ENCODE measurements at regions not wholly inside any gene's neighbourhood (a gene's known extent, or its start where the extent isn't known, plus 50 kb on each side); places are given as distances from the start of the nearest gene placed in this dataset.

DNA sequence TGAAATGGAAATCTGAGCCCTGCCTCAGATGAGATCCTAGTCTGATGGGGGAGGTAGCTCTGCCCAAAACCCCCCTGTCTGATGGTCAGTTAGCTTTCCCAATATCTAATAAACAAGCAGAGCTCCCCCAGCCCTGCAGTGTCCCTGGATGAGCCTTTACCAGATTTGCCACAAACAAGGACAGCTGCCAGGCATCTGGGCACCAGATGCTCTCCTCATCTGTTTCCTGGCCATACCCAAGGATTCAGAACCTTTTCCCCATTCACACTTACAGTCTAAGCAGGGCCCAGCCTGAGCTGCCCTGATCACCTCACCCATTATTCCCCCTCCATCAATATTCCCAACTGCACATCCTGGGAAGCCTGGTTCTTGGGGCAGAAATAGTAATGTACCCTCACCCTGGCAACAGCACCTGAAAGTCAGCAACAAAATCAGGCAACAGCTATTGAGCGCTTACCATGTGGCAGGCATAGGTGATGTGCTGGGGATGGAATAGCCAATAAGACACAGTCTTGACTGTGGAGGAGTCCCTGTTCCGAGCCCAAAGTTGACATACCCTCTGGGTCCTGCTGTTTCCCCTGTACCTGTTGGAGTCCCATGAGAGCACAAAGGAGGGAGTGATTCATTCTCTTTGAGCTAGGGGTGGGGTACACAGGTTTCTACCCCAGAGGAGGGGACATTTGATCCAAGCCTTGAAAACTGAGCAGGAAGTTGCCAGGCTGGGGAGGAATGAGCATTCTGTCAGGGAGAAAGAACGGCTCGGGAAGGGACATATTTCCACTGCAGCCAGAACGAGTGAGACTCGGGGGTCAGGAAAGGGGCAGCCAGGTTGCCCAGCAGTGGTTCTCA lies 147.4 kb downstream of the TMEM132E start:
- Histone ChIP-seq H3K27me3 (peaks cover 23% of the 10 kb centered on the region), H3K9me3 (replicated peaks) (no peaks in the 10 kb centered on the region), H3K4me3 (no peak overlapping the region), H3K27ac (no peak overlapping the region), H3K4me1 (no peaks in the 10 kb centered on the region), H3K36me3 (no peaks in the 10 kb centered on the region)
- DNase-seq, result no peak

DNA sequence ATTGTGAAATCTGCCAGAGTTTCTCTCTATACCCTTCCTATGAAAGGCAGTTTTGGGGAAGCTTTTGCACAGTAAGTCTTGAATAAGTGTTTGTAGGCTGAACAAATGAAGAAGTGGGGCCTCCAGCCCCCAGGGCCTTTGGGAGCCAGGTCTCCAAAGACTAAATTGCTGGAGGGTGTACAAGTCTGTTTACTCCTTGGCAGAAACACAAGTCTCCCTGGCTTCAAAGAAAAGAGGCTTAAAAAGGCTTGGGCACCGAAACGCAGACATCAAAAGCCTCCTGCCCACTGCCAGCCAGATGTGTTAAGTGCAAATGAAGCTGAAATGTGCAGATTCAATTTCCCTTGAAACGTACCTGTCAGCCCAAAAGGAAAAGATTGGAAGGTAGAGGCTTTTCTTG lies 146.3 kb downstream of the TMEM132E start:
- no peaks in the 10 kb centered on the region for H3K9me3 ChIP-seq (replicated peaks)
- no peak for DNase-seq
- no peaks in the 10 kb centered on the region for H3K36me3 ChIP-seq
- peaks cover 23% of the 10 kb centered on the region for H3K27me3 ChIP-seq
- H3K27ac ChIP-seq, result no peak overlapping the region
- no peak overlapping the region for H3K4me3 ChIP-seq
- H3K4me1 ChIP-seq, result no peaks in the 10 kb centered on the region

DNA sequence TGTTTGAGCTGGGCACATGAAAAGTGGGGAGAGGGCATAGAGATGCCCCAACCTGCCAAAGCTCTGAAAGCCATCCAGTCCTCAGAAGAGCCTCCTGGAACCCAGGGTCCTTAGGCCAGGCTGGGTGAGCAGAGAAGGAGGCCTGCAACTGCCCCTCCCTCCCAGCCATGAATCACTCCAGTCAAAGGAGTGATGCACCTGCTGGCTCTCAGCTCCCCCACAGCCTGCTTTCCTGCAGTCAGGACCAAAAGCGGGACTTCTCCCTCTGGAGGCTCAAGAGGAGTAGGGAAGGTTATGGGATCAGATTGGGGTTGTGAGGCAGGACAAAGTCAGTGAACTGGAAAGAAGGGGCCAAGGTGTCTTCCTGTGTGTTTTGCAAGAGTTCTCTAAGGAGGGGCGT lies 145.6 kb downstream of the TMEM132E start:
- H3K9me3 ChIP-seq (replicated peaks), result no peaks in the 10 kb centered on the region
- H3K4me3 ChIP-seq, result no peak overlapping the region
- H3K27ac ChIP-seq, result no peak overlapping the region
- H3K36me3 ChIP-seq, result no peaks in the 10 kb centered on the region
- no peaks in the 10 kb centered on the region for H3K4me1 ChIP-seq
- DNase-seq, result no peak
- peaks cover 23% of the 10 kb centered on the region for H3K27me3 ChIP-seq

DNA sequence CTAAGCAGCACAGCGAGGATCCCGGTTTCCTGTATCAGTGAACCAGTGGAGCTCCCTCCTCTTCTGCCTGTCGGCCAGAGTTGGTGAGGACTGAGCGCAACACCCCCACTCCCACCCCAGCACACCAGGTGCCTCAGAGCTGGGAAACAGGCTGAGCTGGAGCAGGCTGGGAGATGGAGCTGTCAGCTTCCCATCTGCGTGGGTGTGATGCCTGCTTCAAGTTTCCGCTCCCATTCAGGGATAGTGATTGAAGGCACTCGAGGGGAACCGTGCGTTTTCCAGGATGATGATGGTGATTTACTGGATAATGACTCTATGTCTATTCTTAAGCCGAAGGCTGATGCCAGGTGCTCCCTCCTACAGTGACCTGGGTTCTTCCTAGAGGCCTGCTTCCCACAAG lies 144.5 kb downstream of the TMEM132E start:
- H3K9me3 ChIP-seq (replicated peaks), result no peaks in the 10 kb centered on the region
- H3K4me1 ChIP-seq, result no peaks in the 10 kb centered on the region
- no peak overlapping the region for H3K27ac ChIP-seq
- H3K36me3 ChIP-seq, result no peaks in the 10 kb centered on the region
- DNase-seq, result no peak
- H3K27me3 ChIP-seq, result peaks cover 24% of the 10 kb centered on the region
- H3K4me3 ChIP-seq, result no peak overlapping the region

DNA sequence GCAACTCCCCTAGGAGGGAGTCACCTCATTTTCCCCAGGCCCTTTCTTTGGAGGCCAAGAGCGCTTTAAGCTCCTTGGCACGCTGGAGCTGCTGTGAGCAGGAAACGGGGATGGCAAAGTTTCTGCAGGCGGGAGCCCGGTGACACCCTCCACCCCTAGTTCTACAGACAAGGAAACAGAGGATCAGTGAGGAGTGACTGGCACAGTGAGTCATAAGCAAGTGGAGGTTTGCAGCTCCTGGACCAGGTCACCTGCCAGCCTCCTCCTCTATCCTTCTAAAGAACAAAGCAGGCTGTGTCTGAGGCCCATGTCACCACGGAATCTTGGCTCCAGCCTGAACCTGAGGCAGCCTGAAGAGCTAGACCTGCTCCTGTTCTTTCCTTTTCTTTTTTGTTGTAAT lies 141.9 kb downstream of the TMEM132E start:
- Histone ChIP-seq H3K27ac (no peak overlapping the region), H3K9me3 (replicated peaks) (no peaks in the 10 kb centered on the region), H3K27me3 (peaks cover 20% of the 10 kb centered on the region), H3K4me1 (no peaks in the 10 kb centered on the region), H3K4me3 (no peak overlapping the region), H3K36me3 (no peaks in the 10 kb centered on the region)
- DNase-seq, result no peak

DNA sequence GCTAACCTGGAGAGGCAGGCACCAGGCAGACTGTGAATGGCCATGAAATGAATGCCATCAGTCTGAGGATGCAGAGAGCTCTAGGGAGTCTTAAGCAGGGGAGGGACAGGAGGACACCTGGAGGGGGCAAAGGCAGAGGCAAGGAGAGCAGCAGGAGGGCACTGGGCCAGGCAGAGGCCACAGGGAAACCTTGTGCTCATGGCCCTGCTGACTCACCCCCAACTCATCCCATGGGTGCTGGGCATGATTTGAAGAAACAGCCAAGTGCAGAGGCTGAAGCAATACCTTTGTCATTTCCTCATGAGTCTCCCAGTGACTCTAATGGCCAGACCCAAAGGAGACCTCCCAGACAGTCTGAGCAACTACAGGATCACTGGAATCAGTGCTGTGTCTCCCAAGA lies 141.4 kb downstream of the TMEM132E start:
- Histone ChIP-seq H3K36me3 (no peaks in the 10 kb centered on the region), H3K27me3 (peaks cover 20% of the 10 kb centered on the region), H3K4me3 (no peak overlapping the region), H3K9me3 (replicated peaks) (no peaks in the 10 kb centered on the region), H3K4me1 (no peaks in the 10 kb centered on the region), H3K27ac (no peak overlapping the region)
- no peak for DNase-seq

DNA sequence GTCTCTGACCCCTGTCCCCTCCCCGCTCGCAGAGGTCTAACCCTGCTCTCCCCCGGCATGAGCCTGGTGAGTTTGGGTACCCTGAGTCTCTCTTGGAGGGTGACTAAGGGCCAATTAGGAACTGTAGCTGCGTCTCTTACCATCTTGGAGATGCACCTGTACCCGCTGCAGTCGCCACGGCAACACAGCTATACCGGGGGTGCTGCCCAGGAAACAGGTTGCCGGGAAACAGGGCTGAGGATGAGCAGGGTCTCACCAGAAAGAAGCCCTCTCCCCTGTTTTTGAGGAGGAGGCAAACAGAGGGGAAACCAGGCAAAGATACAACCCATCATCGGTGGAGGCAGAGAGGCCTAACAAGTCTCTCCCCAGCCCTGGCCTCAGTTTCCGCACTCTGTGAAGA lies 140.2 kb downstream of the TMEM132E start:
- Histone ChIP-seq H3K27ac (no peak overlapping the region), H3K4me1 (no peaks in the 10 kb centered on the region), H3K9me3 (replicated peaks) (no peaks in the 10 kb centered on the region), H3K36me3 (no peaks in the 10 kb centered on the region), H3K4me3 (no peak overlapping the region), H3K27me3 (peaks cover 18% of the 10 kb centered on the region)
- no peak for DNase-seq

DNA sequence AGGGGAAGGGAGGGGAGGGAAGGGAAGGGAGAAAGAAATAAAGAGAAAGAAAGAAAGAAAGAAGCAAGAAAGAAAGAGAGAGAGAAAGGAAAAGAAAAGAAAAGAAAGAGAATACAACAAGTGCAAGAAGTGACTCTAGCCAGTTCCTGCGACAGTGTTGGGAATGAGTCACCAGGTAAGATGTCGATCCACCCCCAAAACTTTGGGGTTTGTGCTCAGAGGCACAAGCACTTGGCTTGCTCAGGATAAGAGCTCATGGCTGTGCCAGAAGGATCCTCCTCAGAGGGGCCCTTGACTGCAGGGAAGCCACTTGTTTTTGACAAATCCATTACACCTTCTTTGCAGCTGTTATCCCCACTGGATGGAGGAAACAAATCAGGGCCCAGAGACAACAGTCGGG lies 137.7 kb downstream of the TMEM132E start:
- no peak overlapping the region for H3K4me3 ChIP-seq
- DNase-seq, result no peak
- no peaks in the 10 kb centered on the region for H3K9me3 ChIP-seq (replicated peaks)

DNA sequence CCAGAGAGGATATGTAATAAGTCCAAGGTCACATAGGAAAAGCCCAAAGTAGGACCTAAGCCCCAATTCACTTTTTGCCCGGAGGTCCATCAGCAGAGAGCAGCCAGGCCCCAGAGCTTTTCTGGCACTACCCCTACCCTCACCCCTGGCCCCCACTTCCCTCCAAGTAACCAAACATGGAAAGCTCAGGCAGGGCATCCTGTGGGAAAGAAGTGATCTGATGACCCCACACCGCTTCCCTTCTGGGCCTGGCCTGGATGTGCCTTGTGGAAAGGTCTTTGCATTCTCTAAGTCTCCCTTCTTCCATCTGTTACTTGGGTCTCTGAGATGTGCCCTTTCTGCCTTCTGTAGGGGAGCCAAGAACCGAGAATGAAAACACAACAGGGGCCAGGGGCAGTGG lies 136.9 kb downstream of the TMEM132E start:
- DNase-seq, result no peak
- Histone ChIP-seq H3K4me1 (no peaks in the 10 kb centered on the region), H3K9me3 (replicated peaks) (no peaks in the 10 kb centered on the region), H3K27ac (no peak overlapping the region), H3K27me3 (peaks cover 22% of the 10 kb centered on the region; the same call in 1 of the 2 replicates), H3K36me3 (no peaks in the 10 kb centered on the region), H3K4me3 (no peak overlapping the region)

More for the DNA sequence above, 137.7 kb downstream of the TMEM132E start:
- H3K27ac ChIP-seq, result no peak overlapping the region
- H3K4me1 ChIP-seq, result no peaks in the 10 kb centered on the region
- H3K27me3 ChIP-seq, result peaks cover 19% of the 10 kb centered on the region; the same call in 1 of the 2 replicates
- H3K36me3 ChIP-seq, result no peaks in the 10 kb centered on the region

DNA sequence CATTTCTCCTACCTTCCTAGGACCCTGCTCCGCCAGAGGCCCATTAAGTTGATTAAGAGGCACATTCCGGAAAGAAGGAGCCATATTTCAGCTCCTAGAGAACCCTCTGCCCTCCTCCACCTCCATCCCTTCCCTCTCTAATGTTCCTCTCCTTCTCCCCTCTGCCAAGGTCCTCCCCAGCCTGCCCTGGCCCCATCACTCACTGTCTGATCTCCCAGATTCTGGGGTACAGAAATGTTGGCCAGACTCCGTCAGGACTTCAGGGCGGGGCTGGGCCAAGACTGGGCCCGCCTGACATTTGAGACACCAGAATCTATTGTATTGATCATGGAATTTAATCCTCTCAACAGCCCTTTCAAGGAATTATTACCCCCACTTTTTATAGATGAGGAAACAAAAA lies 136.1 kb downstream of the TMEM132E start:
- Histone ChIP-seq H3K27me3 (peaks cover 29% of the 10 kb centered on the region; the same call in 1 of the 2 replicates), H3K4me3 (no peak overlapping the region), H3K9me3 (replicated peaks) (no peaks in the 10 kb centered on the region), H3K27ac (no peak overlapping the region), H3K4me1 (no peaks in the 10 kb centered on the region), H3K36me3 (no peaks in the 10 kb centered on the region)
- DNase-seq, result no peak

DNA sequence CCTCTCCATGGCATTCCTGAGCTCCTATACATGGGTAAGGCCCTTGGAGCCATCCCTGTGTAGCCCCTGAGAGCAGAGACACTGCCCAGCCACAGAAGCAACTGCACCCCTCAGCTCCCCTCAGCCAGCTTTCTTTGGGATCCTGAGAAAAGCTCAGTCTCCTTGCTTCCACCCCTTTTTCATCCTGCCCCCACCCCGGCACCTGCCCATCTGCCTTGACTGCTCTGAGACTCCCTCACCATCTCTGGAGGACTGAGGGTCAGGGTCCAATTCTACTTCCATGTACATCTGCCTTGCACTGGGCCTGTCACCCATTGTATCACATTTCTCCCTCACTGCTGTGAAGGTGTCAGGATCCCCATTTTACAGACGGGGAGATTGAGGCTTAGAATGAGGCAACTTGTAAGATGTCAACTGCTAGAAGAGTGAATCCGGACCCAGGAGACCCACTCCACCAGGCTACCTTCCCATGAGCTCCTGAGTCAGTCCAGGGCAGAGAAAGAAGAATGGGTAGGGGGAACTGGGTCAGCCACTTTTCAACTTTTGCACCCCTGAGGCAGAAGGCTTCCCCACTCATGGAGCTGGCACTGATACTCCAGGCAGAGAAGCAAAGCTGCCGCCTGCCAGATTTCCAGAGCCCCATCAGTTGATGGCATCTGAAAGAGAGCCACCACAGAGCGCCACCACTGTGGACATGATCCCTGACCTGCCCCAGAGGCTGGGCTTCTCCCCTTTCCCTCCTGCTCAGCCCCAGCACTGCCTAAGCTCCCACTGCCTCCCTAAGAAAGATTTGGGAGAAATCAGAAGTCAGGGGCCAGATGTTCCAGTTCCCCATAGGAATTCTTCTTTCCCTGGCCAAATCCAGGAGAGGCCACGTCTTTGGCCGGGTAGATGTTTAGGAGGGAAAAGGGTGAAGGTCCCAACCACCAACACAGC lies 135.4 kb downstream of the TMEM132E start:
- no peak overlapping the region for H3K27ac ChIP-seq
- H3K4me1 ChIP-seq, result no peaks in the 10 kb centered on the region
- peaks cover 28% of the 10 kb centered on the region; the same call in 1 of the 2 replicates for H3K27me3 ChIP-seq
- DNase-seq, result no peak
- no peak overlapping the region for H3K4me3 ChIP-seq
- no peaks in the 10 kb centered on the region for H3K9me3 ChIP-seq (replicated peaks)
- no peaks in the 10 kb centered on the region for H3K36me3 ChIP-seq

DNA sequence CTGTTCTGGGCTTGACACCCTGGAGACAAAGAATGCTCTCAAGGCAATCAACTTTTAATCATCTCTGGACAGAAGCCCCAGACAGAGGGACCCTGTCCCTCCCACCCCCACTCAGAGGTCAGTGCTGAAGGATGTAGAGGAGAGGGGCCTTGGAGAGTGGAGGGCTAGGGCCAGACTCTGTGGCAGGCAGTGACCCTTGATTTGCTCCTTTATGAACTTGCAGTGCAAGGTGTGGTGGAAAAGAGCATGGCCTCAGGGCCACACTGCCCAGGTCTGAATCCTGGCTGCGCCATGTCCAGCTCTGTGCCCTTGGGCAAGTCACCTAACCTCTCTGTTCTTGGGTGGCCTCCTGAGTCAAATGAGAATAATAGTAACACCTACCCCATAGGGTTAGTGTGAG lies 134.3 kb downstream of the TMEM132E start:
- H3K9me3 ChIP-seq (replicated peaks), result no peaks in the 10 kb centered on the region
- H3K27ac ChIP-seq, result no peak overlapping the region
- H3K4me3 ChIP-seq, result no peak overlapping the region
- H3K4me1 ChIP-seq, result no peaks in the 10 kb centered on the region
- no peak for DNase-seq
- peaks cover 24% of the 10 kb centered on the region; the same call in 1 of the 2 replicates for H3K27me3 ChIP-seq
- H3K36me3 ChIP-seq, result no peaks in the 10 kb centered on the region

DNA sequence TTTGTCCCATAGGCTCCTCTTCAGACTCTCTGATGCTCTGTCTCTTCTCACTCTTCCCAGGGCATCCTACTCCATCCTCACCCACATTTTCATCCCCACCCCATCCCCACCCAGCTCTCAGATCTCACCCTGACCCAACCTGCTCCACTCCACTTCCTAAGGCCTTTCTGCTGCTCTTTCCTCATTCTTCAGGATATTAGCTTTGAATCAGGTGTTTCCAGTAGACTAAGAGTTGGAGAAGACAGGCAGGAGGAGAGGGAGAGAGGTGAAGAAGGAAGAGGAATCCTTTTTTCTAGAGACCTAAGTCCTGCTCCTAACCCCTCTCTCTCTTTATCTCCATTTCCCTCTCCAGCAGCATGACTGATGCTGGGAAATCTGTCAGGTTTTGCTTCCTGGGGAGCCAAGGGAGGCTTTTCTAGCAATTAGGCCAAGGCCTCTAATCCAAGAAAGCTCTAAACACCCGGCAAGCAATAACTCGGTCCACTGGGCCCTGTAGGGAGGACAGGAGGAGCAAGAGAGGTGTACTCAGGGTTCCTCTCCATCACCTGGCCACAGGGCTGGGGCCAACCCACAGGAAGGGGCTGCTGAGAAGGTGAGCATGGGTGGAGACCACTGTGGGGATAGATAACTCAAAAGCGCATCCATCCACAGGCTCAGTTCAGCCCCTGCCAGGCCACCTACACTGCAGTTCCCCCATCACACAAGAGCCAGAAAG lies 133.3 kb downstream of the TMEM132E start:
- no peak overlapping the region for H3K4me3 ChIP-seq
- DNase-seq, result no peak
- H3K9me3 ChIP-seq (replicated peaks), result no peaks in the 10 kb centered on the region
- H3K27ac ChIP-seq, result no peak overlapping the region
- no peaks in the 10 kb centered on the region for H3K4me1 ChIP-seq
- H3K27me3 ChIP-seq, result peaks cover 24% of the 10 kb centered on the region; the same call in 1 of the 2 replicates
- no peaks in the 10 kb centered on the region for H3K36me3 ChIP-seq

DNA sequence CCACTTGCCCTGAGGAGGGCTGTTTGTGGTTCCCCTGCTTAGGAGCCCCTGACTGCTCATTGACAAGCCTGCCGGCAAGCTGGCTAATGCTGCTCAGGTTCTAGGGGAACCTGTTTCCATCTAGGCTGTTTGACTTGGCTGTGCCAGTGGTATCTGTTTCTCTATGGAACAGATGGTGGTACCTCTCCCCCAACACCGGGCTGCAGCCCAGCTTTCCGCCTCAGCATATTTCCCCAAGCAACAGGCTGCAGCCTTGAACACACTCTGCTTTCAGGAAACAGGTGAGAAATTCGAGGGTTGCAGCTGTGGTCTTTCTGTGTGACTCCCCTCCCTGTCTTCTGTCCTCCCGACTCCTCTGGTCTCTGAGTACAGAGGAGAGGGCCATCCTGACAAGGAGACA lies 132.3 kb downstream of the TMEM132E start:
- Histone ChIP-seq H3K9me3 (replicated peaks) (no peaks in the 10 kb centered on the region), H3K27me3 (peaks cover 20% of the 10 kb centered on the region; the same call in 1 of the 2 replicates), H3K4me3 (no peak overlapping the region), H3K4me1 (no peaks in the 10 kb centered on the region), H3K36me3 (no peaks in the 10 kb centered on the region), H3K27ac (no peak overlapping the region)
- no peak for DNase-seq
